Stomach (tissue), 4 donors: ENCODE measurements at regions not wholly inside any gene's neighbourhood (a gene's known extent, or its start where the extent isn't known, plus 50 kb on each side); places are given as distances from the start of the nearest gene placed in this dataset.

ENCODE experiments used
- CTCF ChIP-seq, 7 experiments: fragments of 450-650 bp in 4 of 7; fragments of 200-600 bp in 3 of 7; sonication (generic) in 3 of 7; IDR thresholded peaks; one replicate each; pipeline ENCODE4 v1.5.1; 2016 to 2019; ENCODE audit warnings: antibody characterized with exemption in 7 of 7, control low read depth in 2 of 7, mild to moderate bottlenecking in 1 of 7
- EP300 ChIP-seq: sonication (generic); formaldehyde crosslinking; IDR thresholded peaks from one replicate; pipeline ENCODE4 v1.6.1; 2017; ENCODE audit warnings: antibody characterized with exemption
- POLR2A ChIP-seq, 4 donors: fragments of 450-650 bp; IDR thresholded peaks; one replicate each; pipeline ENCODE4 v1.6.1; 2016; ENCODE audit warnings: antibody characterized with exemption in 4 of 4, control low read depth in 2 of 4, mild to moderate bottlenecking in 1 of 4, moderate library complexity in 1 of 4
- POLR2AphosphoS5 ChIP-seq, 3 donors: sonication (generic); formaldehyde crosslinking; IDR thresholded peaks; one replicate each; pipeline ENCODE4 v1.6.1; 2016; ENCODE audit warnings: antibody characterized with exemption in 3 of 3

- TF ChIP-seq CTCF (IDR thresholded peaks at IDR 0.05) (no peak), POLR2AphosphoS5 (IDR thresholded peaks at IDR 0.05) (no peak), POLR2A (IDR thresholded peaks at IDR 0.05) (no peak), EP300 (no peak)
Observed at GRCh38 chr3:157578181-157578580, 75.0 kb upstream of the VEPH1 start.
